Liver (tissue), 8 donors: ENCODE measurements at regions not wholly inside any gene's neighbourhood (a gene's known extent, or its start where the extent isn't known, plus 50 kb on each side); places are given as distances from the start of the nearest gene placed in this dataset.

Source experiments
- DNase-seq: peaks from one replicate; pipeline ENCODE4 v3.0.0-alpha.2; 2017; ENCODE audit warnings: low spot score
- H3K27ac ChIP-seq, 2 donors: one replicate each; pipeline ENCODE4 v1.7.0; 2013; ENCODE audit warnings: inconsistent platforms in 2 of 2, low read length in 2 of 2, control low read depth in 1 of 2, low read depth in 1 of 2, mild to moderate bottlenecking in 1 of 2
- H3K27me3 ChIP-seq, 4 donors: one replicate each; pipeline versions ENCODE4 v1.6.1 to v1.7.0; 2013; ENCODE audit warnings: low read length in 3 of 4, inconsistent platforms in 1 of 4, mild to moderate bottlenecking in 1 of 4, moderate library complexity in 1 of 4; ENCODE audit not compliant: control insufficient read depth in 4 of 4, insufficient read depth in 4 of 4
- H3K36me3 ChIP-seq, 4 donors: one replicate each; pipeline versions ENCODE4 v1.6.1 to v1.7.0; 2013; ENCODE audit warnings: low read length in 3 of 4, mild to moderate bottlenecking in 3 of 4, low read depth in 1 of 4, moderate library complexity in 1 of 4; ENCODE audit not compliant: control insufficient read depth in 4 of 4, insufficient read depth in 3 of 4
- H3K4me1 ChIP-seq, 4 donors: one replicate each; pipeline versions ENCODE4 v1.6.1 to v1.7.0; 2013; ENCODE audit warnings: low read length in 3 of 4, mild to moderate bottlenecking in 3 of 4, moderate library complexity in 1 of 4; ENCODE audit not compliant: control insufficient read depth in 4 of 4, insufficient read depth in 4 of 4
- H3K4me3 ChIP-seq, 3 donors: one replicate each; pipeline versions ENCODE4 v1.6.1 to v1.7.0; 2013; ENCODE audit warnings: low read length in 3 of 3, control low read depth in 1 of 3, low read depth in 1 of 3, mild to moderate bottlenecking in 1 of 3
- H3K9ac ChIP-seq, 2 donors: one replicate each; pipeline ENCODE4 v1.7.0; 2013; ENCODE audit warnings: low read length in 2 of 2, mild to moderate bottlenecking in 2 of 2, moderate library complexity in 2 of 2, control low read depth in 1 of 2, low read depth in 1 of 2
- H3K9me3 ChIP-seq, 4 donors: one replicate each; pipeline versions ENCODE4 v1.6.1 to v1.7.0; 2013; ENCODE audit warnings: low read length in 3 of 4; ENCODE audit not compliant: control insufficient read depth in 4 of 4
- ATF3 ChIP-seq: IDR thresholded peaks from 2 replicates; pipeline ENCODE4 v1.6.1; 2016; ENCODE audit warnings: antibody characterized with exemption
- CTCF ChIP-seq: fragments of 150-350 bp; IDR thresholded peaks from 2 replicates; pipeline ENCODE4 v1.5.1; 2017; ENCODE audit warnings: improper control_type of control experiment, low read depth, low read length; ENCODE audit not compliant: missing input control
- EGR1 ChIP-seq, 2 donors: IDR thresholded peaks; 2 replicates each; pipeline ENCODE4 v1.6.1; 2016 to 2018; ENCODE audit warnings: antibody characterized with exemption in 2 of 2, low read depth in 2 of 2
- FOXA1 ChIP-seq: IDR thresholded peaks from 2 replicates; pipeline ENCODE4 v1.6.1; 2016; ENCODE audit warnings: antibody characterized with exemption
- FOXA2 ChIP-seq: IDR thresholded peaks from 2 replicates; pipeline ENCODE4 v1.6.1; 2016; ENCODE audit warnings: antibody characterized with exemption
- GABPA ChIP-seq, 2 donors: IDR thresholded peaks in 1 of 2; conservative IDR thresholded peaks in 1 of 2; 2 replicates each; pipeline ENCODE4 v1.6.1; 2016; ENCODE audit warnings: antibody characterized with exemption in 2 of 2, mild to moderate bottlenecking in 1 of 2, moderate library complexity in 1 of 2
- HNF4A ChIP-seq, 2 donors: conservative IDR thresholded peaks; 2 replicates each; pipeline ENCODE4 v1.6.1; 2016; ENCODE audit warnings: antibody characterized with exemption in 2 of 2, mild to moderate bottlenecking in 2 of 2
- MAX ChIP-seq: IDR thresholded peaks from 2 replicates; pipeline ENCODE4 v1.6.1; 2016; ENCODE audit warnings: antibody characterized with exemption
- RAD21 ChIP-seq, 2 donors: IDR thresholded peaks; 2 replicates each; pipeline ENCODE4 v1.6.1; 2016; ENCODE audit warnings: antibody characterized with exemption in 2 of 2, mild to moderate bottlenecking in 2 of 2
- REST ChIP-seq: IDR thresholded peaks from 2 replicates; pipeline ENCODE4 v1.6.1; 2016; ENCODE audit warnings: antibody characterized with exemption, mild to moderate bottlenecking
- RXRA ChIP-seq, 2 donors: IDR thresholded peaks; 2 replicates each; pipeline ENCODE4 v1.6.1; 2017 to 2018; ENCODE audit warnings: antibody characterized with exemption in 2 of 2, mild to moderate bottlenecking in 1 of 2
- TAF1 ChIP-seq: conservative IDR thresholded peaks from 2 replicates; pipeline ENCODE4 v1.6.1; 2016; ENCODE audit warnings: antibody characterized with exemption, mild to moderate bottlenecking
- YY1 ChIP-seq: IDR thresholded peaks from 2 replicates; pipeline ENCODE4 v1.6.1; 2016; ENCODE audit warnings: antibody characterized with exemption, mild to moderate bottlenecking
- ZBTB33 ChIP-seq: IDR thresholded peaks from 2 replicates; pipeline ENCODE4 v1.6.1; 2016; ENCODE audit warnings: antibody characterized with exemption
- WGBS: extraction: QIAGEN DNeasy Blood & Tissue Kit; methylation state at CpG from one replicate; pipeline ENCODE4 v1.1.7; 2013; 5-methylcytosine and 5-hydroxymethylcytosine counted together
- donor health status: healthy.
- donor health status: healthy.
- donor health status: healthy.
- donor health status: healthy.
- donor health status: healthy.

- H3K9ac ChIP-seq = no peak overlapping the region
- H3K27ac ChIP-seq = no peak overlapping the region
- WGBS = 89% methylated on average over 10 of the region's 10 CpGs
Observed at GRCh38 chr2:64324746-64325410, 129.1 kb upstream of the LGALSL start.

More at GRCh38 chr2:64324746-64325410, 129.1 kb upstream of the LGALSL start:
- Histone ChIP-seq H3K36me3 (no peaks in the 10 kb centered on the region), H3K9me3 (no peaks in the 10 kb centered on the region), H3K4me3 (no peak overlapping the region), H3K4me1 (peaks cover 0 to 2% (median 0%) of the 10 kb centered on the region in 4 donors), H3K27me3 (no peaks in the 10 kb centered on the region)
- no peak for DNase-seq
- TF ChIP-seq RXRA (IDR thresholded peaks at IDR 0.05) (no peak), REST (no peak), ATF3 (no peak), CTCF (no peak), FOXA1 (no peak), GABPA (IDR thresholded peaks at IDR 0.05 in 1 of 2, conservative IDR thresholded peaks at IDR 0.05 in 1 of 2) (no peak), EGR1 (IDR thresholded peaks at IDR 0.05; ENCODE audit: low read depth in 2 of 2) (no peak), YY1 (no peak), TAF1 (no peak), ZBTB33 (no peak), FOXA2 (no peak), RAD21 (IDR thresholded peaks at IDR 0.05) (no peak), HNF4A (conservative IDR thresholded peaks at IDR 0.05) (no peak), MAX (no peak)
